ENCODE measurements at regions not wholly inside any gene's neighbourhood (a gene's known extent, or its start where the extent isn't known, plus 50 kb on each side); places are given as distances from the start of the nearest gene placed in this dataset.

GRCh38 chr10:118523775-118524174 lies 71.7 kb downstream of the PRLHR start:
- no peak for DNase-seq
- Histone ChIP-seq H3K4me3 (no peak overlapping the region), H3K4me1 (no peaks in the 10 kb centered on the region), H3K9me3 (peaks cover 0 to 11% (median 0%) of the 10 kb centered on the region in 11 donors), H3K27ac (no peak overlapping the region), H3K36me3 (no peaks in the 10 kb centered on the region), H3K27me3 (peaks cover 0 to 15% (median 0%) of the 10 kb centered on the region in 7 donors)
- intact Hi-C loops (cut with DNase I) = no loop called here
- whole genome bisulfite sequencing, 2 donors = 72 to 75% methylated on average over 2 of the region's 2 CpGs
- no peak for ATAC-seq
- no peak for TF ChIP-seq CTCF (IDR thresholded peaks at IDR 0.05)

- WGBS, 2 donors = 54 to 59% methylated on average over 2 of the region's 2 CpGs
- Histone ChIP-seq H3K27me3 (peaks cover 0 to 12% (median 0%) of the 10 kb centered on the region in 7 donors), H3K4me1 (no peaks in the 10 kb centered on the region), H3K9me3 (peaks cover 0 to 19% (median 3%) of the 10 kb centered on the region in 11 donors), H3K27ac (no peak overlapping the region), H3K36me3 (no peaks in the 10 kb centered on the region), H3K4me3 (no peak overlapping the region)
- intact Hi-C loops (cut with DNase I) = no loop called here
- DNase-seq (no peak), ATAC-seq (no peak)
- no peak for TF ChIP-seq CTCF (IDR thresholded peaks at IDR 0.05)
Measured at GRCh38 chr10:118522791-118523498, 72.5 kb downstream of the PRLHR start.

- peaks cover 0 to 4% (median 0%) of the 10 kb centered on the region in 9 donors for H3K4me1 ChIP-seq
- TF ChIP-seq CTCF (IDR thresholded peaks at IDR 0.05) = no peak
- H3K27ac ChIP-seq = no peak overlapping the region
- no peak for DNase-seq
- ATAC-seq = no peak
- WGBS, 2 donors = 76 to 80% methylated on average over 5 of the region's 5 CpGs
- H3K36me3 ChIP-seq = no peaks in the 10 kb centered on the region
- no peak overlapping the region for H3K4me3 ChIP-seq
- intact Hi-C loops (cut with DNase I) = no loop called here
- H3K27me3 ChIP-seq = peaks cover 0 to 7% (median 0%) of the 10 kb centered on the region in 7 donors
- peaks cover 0 to 28% (median 8%) of the 10 kb centered on the region in 11 donors for H3K9me3 ChIP-seq
Measured at GRCh38 chr10:118521415-118522117, 73.9 kb downstream of the PRLHR start.

- H3K27ac ChIP-seq = no peak overlapping the region
- peaks cover 0 to 8% (median 0%) of the 10 kb centered on the region in 9 donors for H3K4me1 ChIP-seq
- DNase-seq (no peak), ATAC-seq (no peak)
- H3K4me3 ChIP-seq = no peak overlapping the region
- intact Hi-C loops (cut with DNase I) = no loop called here
- peaks cover 0 to 28% (median 8%) of the 10 kb centered on the region in 11 donors for H3K9me3 ChIP-seq
- no peaks in the 10 kb centered on the region for H3K36me3 ChIP-seq
- peaks cover 0 to 7% (median 0%) of the 10 kb centered on the region in 7 donors for H3K27me3 ChIP-seq
- 73 to 84% methylated on average over 6 of the region's 6 CpGs for WGBS, 2 donors
- TF ChIP-seq CTCF (IDR thresholded peaks at IDR 0.05) = no peak
Measured at GRCh38 chr10:118520116-118520742, 75.2 kb downstream of the PRLHR start.

All from heart right ventricle (tissue), 16 donors.